Retinal pigment epithelial cell (primary cell): ENCODE measurements at regions not wholly inside any gene's neighbourhood (a gene's known extent, or its start where the extent isn't known, plus 50 kb on each side); places are given as distances from the start of the nearest gene placed in this dataset.

Experiments
- DNase-seq: peaks from one replicate; pipeline ENCODE4 v3.0.0-alpha.2; 2010; ENCODE audit warnings: low read depth
- H3K4me3 ChIP-seq: 2 replicates; pipeline ENCODE4 v1.5.1; 2011; ENCODE audit warnings: mild to moderate bottlenecking, low read length, control low read depth, moderate library complexity
- TF ChIP-seq, protein P1 (sequence below): conservative IDR thresholded peaks from 2 replicates; pipeline ENCODE4 v1.5.1; 2011; ENCODE audit warnings: low read depth, low read length, control low read depth, inconsistent platforms

DNA sequence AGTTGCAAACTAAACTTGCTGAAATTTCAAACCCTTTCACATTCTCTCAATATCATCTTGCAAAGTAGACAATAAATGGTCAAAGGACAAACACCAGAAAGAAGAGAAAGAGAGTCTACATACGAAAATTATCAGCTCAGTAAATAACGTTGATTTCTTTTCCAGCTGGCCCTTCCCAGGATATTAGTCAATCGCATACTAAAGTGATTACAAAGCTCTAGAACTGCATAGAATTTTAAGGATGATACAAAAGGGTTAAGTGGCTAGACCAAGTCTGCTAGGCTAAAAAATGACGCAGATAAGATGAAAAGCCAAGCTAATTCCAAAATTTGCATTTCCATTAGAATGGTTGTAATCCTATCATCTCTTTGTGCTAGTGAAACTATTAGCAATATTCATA lies 405.7 kb downstream of the FBXO15 start:
- H3K4me3 ChIP-seq, result no peak overlapping the region
- DNase-seq, result no peak
- TF ChIP-seq, protein P1, sequence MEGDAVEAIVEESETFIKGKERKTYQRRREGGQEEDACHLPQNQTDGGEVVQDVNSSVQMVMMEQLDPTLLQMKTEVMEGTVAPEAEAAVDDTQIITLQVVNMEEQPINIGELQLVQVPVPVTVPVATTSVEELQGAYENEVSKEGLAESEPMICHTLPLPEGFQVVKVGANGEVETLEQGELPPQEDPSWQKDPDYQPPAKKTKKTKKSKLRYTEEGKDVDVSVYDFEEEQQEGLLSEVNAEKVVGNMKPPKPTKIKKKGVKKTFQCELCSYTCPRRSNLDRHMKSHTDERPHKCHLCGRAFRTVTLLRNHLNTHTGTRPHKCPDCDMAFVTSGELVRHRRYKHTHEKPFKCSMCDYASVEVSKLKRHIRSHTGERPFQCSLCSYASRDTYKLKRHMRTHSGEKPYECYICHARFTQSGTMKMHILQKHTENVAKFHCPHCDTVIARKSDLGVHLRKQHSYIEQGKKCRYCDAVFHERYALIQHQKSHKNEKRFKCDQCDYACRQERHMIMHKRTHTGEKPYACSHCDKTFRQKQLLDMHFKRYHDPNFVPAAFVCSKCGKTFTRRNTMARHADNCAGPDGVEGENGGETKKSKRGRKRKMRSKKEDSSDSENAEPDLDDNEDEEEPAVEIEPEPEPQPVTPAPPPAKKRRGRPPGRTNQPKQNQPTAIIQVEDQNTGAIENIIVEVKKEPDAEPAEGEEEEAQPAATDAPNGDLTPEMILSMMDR, result no peak

DNA sequence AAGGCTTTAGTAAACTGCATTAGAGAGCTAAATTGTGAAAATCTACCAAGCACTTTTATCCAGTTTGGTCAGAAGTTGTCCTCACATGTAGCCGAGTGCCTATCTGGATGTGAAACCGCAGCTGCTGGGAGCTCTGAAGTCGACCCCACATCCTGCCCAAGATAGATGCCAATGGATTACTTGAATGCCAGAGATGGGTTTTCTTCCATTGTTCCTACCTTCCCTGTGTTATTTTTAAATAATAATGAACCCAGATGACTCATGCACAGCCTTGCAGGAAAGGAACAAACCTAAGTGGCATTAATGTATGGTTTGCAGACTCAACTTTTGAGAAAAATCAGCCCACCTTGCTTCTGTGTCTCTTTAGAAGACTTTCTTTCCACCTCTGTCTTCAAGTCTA lies 408.5 kb downstream of the FBXO15 start:
- no peak overlapping the region for H3K4me3 ChIP-seq
- no peak for DNase-seq
- TF ChIP-seq, protein P1, result no peak

DNA sequence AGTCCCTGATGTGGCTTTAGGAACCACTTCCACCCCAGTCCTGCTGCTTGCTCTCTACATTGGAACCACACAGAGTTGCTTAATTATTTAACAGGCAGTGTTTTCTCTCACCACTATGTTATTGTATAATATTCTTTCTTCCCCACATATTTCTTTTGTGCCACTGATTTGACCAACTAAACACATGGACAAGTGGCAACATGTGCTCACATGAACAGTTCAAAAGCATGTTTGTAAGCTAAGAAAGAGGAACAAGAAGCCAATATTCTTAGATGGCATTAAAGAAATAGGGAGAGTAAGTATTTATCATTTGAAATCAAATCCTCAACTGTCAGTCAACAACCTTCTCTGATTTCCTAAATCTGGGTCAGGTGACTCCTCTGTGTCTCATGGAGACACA lies 409.6 kb downstream of the FBXO15 start:
- TF ChIP-seq, protein P1, result no peak
- DNase-seq, result no peak
- H3K4me3 ChIP-seq, result no peak overlapping the region

DNA sequence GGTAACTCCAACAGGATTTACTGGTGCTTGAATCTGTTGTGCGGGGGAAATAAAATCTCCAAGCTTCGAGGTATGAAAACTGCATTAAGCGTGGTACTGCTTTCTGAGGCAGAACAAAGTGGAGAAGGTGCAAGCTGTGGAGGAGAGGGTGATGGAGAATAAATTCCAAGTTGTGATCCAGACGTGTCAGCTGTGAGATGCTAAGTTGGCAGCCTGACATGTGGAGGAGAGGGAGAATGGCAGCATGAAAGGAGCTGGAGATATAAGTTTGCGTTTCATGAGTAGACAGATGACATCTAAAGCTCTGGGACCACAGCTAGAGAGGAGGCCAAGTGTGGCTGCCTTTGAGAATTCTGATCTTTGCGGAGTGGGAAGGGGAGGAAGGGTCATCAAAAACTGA lies 411.8 kb downstream of the FBXO15 start:
- TF ChIP-seq, protein P1, result no peak
- H3K4me3 ChIP-seq, result no peak overlapping the region

DNA sequence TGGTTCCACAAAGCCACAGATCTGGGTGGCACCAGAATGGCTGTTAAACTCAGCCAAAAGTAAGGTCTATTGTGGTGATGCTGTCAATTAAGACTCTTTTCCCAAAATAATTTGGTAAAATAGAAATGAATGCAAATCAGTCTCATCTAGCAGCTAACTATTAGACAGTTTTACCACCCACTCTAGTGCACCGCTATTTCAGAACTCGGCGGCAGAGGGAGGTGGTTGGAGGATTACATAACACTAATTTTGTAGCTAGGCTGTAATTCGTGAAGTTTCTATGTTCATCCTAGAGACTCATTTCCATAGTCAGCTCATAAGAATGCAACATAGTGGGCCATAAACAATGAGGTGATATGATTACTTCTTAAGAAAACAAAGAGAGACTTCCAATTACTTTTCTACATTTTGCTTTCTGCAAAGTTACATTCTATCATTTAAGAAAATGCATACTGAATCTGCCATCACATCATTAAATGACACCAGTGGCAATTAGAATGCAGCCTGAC lies 413.8 kb downstream of the FBXO15 start:
- no peak overlapping the region for H3K4me3 ChIP-seq
- TF ChIP-seq, protein P1, result no peak
- DNase-seq, result no peak

More for the DNA sequence above, 411.8 kb downstream of the FBXO15 start:
- DNase-seq, result no peak

DNA sequence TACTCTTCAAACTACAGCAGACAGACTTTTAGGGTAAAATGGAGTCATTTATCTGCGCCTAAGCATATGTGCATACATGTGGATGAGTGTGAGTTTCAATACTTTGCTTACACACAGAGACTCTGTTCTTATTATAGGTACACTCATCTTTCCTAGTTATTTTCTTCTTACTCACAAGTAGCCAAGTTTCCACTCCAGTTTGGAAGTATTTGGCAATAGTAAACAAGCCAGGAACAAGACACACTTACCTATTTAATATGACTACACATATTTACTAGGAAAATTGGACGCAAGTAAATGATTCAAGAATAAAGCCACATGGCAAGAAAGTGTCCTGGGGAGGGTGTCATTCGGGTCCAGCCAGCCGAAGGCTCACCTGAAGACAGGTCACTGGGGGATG lies 414.3 kb downstream of the FBXO15 start:
- no peak for DNase-seq

DNA sequence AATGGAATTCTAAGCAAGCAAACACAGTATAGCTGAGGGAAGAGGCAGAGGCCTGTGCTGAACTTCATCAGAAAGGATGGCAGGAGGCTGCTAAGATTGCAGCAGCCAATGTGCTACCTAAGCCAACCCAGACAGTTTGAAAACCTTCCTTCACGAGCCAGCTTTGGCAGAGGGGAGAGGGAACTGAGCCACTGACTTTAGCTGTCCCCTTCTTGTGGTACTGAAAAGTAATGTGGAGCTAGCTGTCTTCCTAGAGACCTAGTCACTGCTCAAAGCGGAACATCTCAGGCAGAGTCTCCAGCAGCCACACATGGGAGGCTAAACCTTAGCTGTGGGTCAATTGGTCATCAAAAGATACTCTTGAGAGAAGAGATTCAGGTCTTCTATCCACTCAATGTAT lies 419.0 kb downstream of the FBXO15 start:
- TF ChIP-seq, protein P1, result no peak
- H3K4me3 ChIP-seq, result no peak overlapping the region

More for the DNA sequence above, 414.3 kb downstream of the FBXO15 start:
- H3K4me3 ChIP-seq, result no peak overlapping the region
- TF ChIP-seq, protein P1, result no peak

More for the DNA sequence above, 419.0 kb downstream of the FBXO15 start:
- DNase-seq, result no peak
